GM23338 (cell line): ENCODE measurements at regions not wholly inside any gene's neighbourhood (a gene's known extent, or its start where the extent isn't known, plus 50 kb on each side); places are given as distances from the start of the nearest gene placed in this dataset.

Experiments used
- ATAC-seq: fragments of 200-7000 bp; cut with Tn5 transposase; 3 replicates; pipeline ENCODE4 v1.9.1; 2020
- DNase-seq: peaks from one replicate; pipeline ENCODE4 v3.0.0-alpha.2; 2015; ENCODE audit warnings: low spot score
- H2AFZ ChIP-seq: fragments of 200-600 bp; sonication (generic); 2 replicates; pipeline ENCODE4 v1.8.0; 2016; ENCODE audit warnings: antibody characterized with exemption, mild to moderate bottlenecking, moderate library complexity
- H3F3A ChIP-seq: fragments of 200-600 bp; sonication (generic); replicated peaks from 2 replicates; pipeline ENCODE4 v1.8.0; 2017; ENCODE audit warnings: antibody characterized with exemption, mixed run types, low read depth
- H3K27ac ChIP-seq: fragments of 200-600 bp; sonication (generic); 2 replicates; pipeline ENCODE4 v1.6.1; 2016; ENCODE audit warnings: low read depth
- H3K27me3 ChIP-seq: fragments of 200-600 bp; sonication (generic); 2 replicates; pipeline ENCODE4 v1.8.0; 2016; ENCODE audit warnings: mild to moderate bottlenecking, mixed run types, moderate library complexity; ENCODE audit not compliant: insufficient read depth
- H3K36me3 ChIP-seq: fragments of 200-600 bp; sonication (generic); 2 replicates; pipeline ENCODE4 v1.8.0; 2016; ENCODE audit warnings: mild to moderate bottlenecking; ENCODE audit not compliant: insufficient read depth
- H3K4me1 ChIP-seq: fragments of 200-600 bp; sonication (generic); 2 replicates; pipeline ENCODE4 v1.8.0; 2016; ENCODE audit warnings: mild to moderate bottlenecking, moderate library complexity; ENCODE audit not compliant: insufficient read depth
- H3K4me2 ChIP-seq: fragments of 200-600 bp; sonication (generic); 2 replicates; pipeline ENCODE4 v1.7.1; 2017; ENCODE audit warnings: mixed run types
- H3K4me3 ChIP-seq: fragments of 200-600 bp; sonication (generic); 2 replicates; pipeline ENCODE4 v1.6.1; 2016; ENCODE audit warnings: mixed run types
- H3K79me2 ChIP-seq: fragments of 200-600 bp; sonication (generic); replicated peaks from 2 replicates; pipeline ENCODE4 v1.8.0; 2017; ENCODE audit warnings: mild to moderate bottlenecking; ENCODE audit not compliant: insufficient read depth
- H3K9me2 ChIP-seq: fragments of 200-600 bp; sonication (generic); 2 replicates; pipeline ENCODE4 v1.8.0; 2017; ENCODE audit not compliant: insufficient read depth
- H4K20me1 ChIP-seq: fragments of 200-600 bp; sonication (generic); replicated peaks from 2 replicates; pipeline ENCODE4 v1.8.0; 2017; ENCODE audit warnings: mild to moderate bottlenecking; ENCODE audit not compliant: insufficient read depth
- H3K27ac Mint-ChIP-seq: 2 replicates; pipeline ENCODE4 v1.8.0; 2020; ENCODE audit warnings: inconsistent platforms, mild to moderate bottlenecking, moderate library complexity, mixed read lengths
- H3K27me3 Mint-ChIP-seq: 3 replicates; pipeline ENCODE4 v1.8.0; 2022; ENCODE audit warnings: low read depth, mild to moderate bottlenecking, moderate library complexity, mixed read lengths, inconsistent platforms; ENCODE audit not compliant: insufficient read depth, poor library complexity
- H3K36me3 Mint-ChIP-seq: 3 replicates; pipeline ENCODE4 v1.8.0; 2021; ENCODE audit warnings: low read depth, mild to moderate bottlenecking, inconsistent platforms, moderate library complexity, mixed read lengths
- H3K4me1 Mint-ChIP-seq: 3 replicates; pipeline ENCODE4 v1.8.0; 2020; ENCODE audit warnings: mild to moderate bottlenecking, inconsistent platforms, mixed read lengths
- H3K4me3 Mint-ChIP-seq: 3 replicates; pipeline ENCODE4 v1.8.0; 2021; ENCODE audit warnings: moderate library complexity, mild to moderate bottlenecking, inconsistent platforms, mixed read lengths
- H3K9me3 Mint-ChIP-seq: 3 replicates; pipeline ENCODE4 v1.8.0; 2020; ENCODE audit warnings: moderate library complexity, mild to moderate bottlenecking, inconsistent platforms, mixed read lengths
- CREB1 ChIP-seq: fragments of 250-450 bp; sonication (Bioruptor Pico); IDR thresholded peaks from 2 replicates; pipeline ENCODE4 v1.5.0; 2020; ENCODE audit warnings: low read depth, mild to moderate bottlenecking, moderate library complexity
- CTCF ChIP-seq, 2 experiments: fragments of 200-600 bp in 1 of 2; sonication (generic) in 1 of 2; conservative IDR thresholded peaks; 2 replicates each; pipeline versions ENCODE4 v1.5.1 to v1.6.1; 2016 to 2017; ENCODE audit warnings: antibody characterized with exemption in 2 of 2, low read depth in 2 of 2, mild to moderate bottlenecking in 2 of 2, moderate library complexity in 1 of 2
- ETS1 ChIP-seq: IDR thresholded peaks from 2 replicates; pipeline ENCODE4 v1.6.1; 2016; ENCODE audit warnings: antibody characterized with exemption
- EZH2 ChIP-seq: fragments of 200-600 bp; sonication (generic); IDR thresholded peaks from one replicate; pipeline ENCODE4 v1.8.0; 2017; ENCODE audit warnings: antibody characterized with exemption, mild to moderate bottlenecking, low read depth; ENCODE audit not compliant: unreplicated experiment
- EZH2phosphoT487 ChIP-seq: fragments of 200-600 bp; sonication (generic); IDR thresholded peaks from one replicate; pipeline ENCODE4 v1.8.1; 2018; ENCODE audit warnings: antibody characterized with exemption; ENCODE audit not compliant: unreplicated experiment
- JUNB ChIP-seq: IDR thresholded peaks from one replicate; pipeline ENCODE4 v1.6.1; 2016; ENCODE audit warnings: antibody characterized with exemption; ENCODE audit not compliant: unreplicated experiment
- NANOG ChIP-seq: IDR thresholded peaks from 2 replicates; pipeline ENCODE4 v1.6.1; 2016; ENCODE audit warnings: antibody characterized with exemption, borderline replicate concordance
- POLR2AphosphoS5 ChIP-seq: IDR thresholded peaks from 2 replicates; pipeline ENCODE4 v1.6.1; 2016; ENCODE audit warnings: antibody characterized with exemption, low read depth
- REST ChIP-seq: IDR thresholded peaks from one replicate; pipeline ENCODE4 v1.6.1; 2018; ENCODE audit warnings: antibody characterized with exemption; ENCODE audit not compliant: unreplicated experiment
- STAT1 ChIP-seq: IDR thresholded peaks from one replicate; pipeline ENCODE4 v1.6.1; 2016; ENCODE audit warnings: antibody characterized with exemption; ENCODE audit not compliant: unreplicated experiment
- ZNF114 ChIP-seq: fragments of 250-450 bp; sonication (Bioruptor Pico); IDR thresholded peaks from 2 replicates; pipeline ENCODE4 v1.5.0; 2020; ENCODE audit warnings: mild to moderate bottlenecking, moderate library complexity
- ZNF331 ChIP-seq: fragments of 250-450 bp; sonication (Bioruptor Pico); IDR thresholded peaks from 2 replicates; pipeline ENCODE4 v1.5.0; 2020; ENCODE audit warnings: low read depth, mild to moderate bottlenecking, moderate library complexity
- ZNF462 ChIP-seq: fragments of 250-450 bp; sonication (Bioruptor Pico); IDR thresholded peaks from 2 replicates; pipeline ENCODE4 v1.5.0; 2020; ENCODE audit warnings: mild to moderate bottlenecking, moderate library complexity

- DNase-seq (no peak), ATAC-seq (no peak)
- TF ChIP-seq ZNF331 (CRISPR knock-in tag) (no peak), ETS1 (no peak), CTCF (conservative IDR thresholded peaks at IDR 0.05; ENCODE audit: low read depth in 2 of 2) (no peak), ZNF462 (CRISPR knock-in tag) (no peak), JUNB (no peak), CREB1 (CRISPR knock-in tag) (no peak), EZH2 (no peak), ZNF114 (CRISPR knock-in tag) (no peak), NANOG (no peak), REST (no peak), POLR2AphosphoS5 (no peak), EZH2phosphoT487 (no peak), STAT1 (no peak)
- no peaks in the 10 kb centered on the region for H3K36me3 ChIP-seq
- Mint-ChIP-seq H3K36me3 (no peaks in the 10 kb centered on the region), H3K4me1 (no peaks in the 10 kb centered on the region), H3K4me3 (no peak overlapping the region), H3K27ac (no peak overlapping the region), H3K9me3 (no peaks in the 10 kb centered on the region), H3K27me3 (no peaks in the 10 kb centered on the region)
- H3K4me1 ChIP-seq, result no peaks in the 10 kb centered on the region
- H3K9me2 ChIP-seq, result peaks cover 25% of the 10 kb centered on the region
- no peak overlapping the region for H3K4me3 ChIP-seq
- H3K27me3 ChIP-seq, result no peaks in the 10 kb centered on the region
- no peaks in the 10 kb centered on the region for H4K20me1 ChIP-seq
- H3K27ac ChIP-seq, result no peak overlapping the region
- H3F3A ChIP-seq, result no peaks in the 10 kb centered on the region
- no peaks in the 10 kb centered on the region for H3K79me2 ChIP-seq
- no peak overlapping the region for H2AFZ ChIP-seq
- no peak overlapping the region for H3K4me2 ChIP-seq
Measured at GRCh38 chr12:105801351-105801750, 337.4 kb downstream of the NUAK1 start.
